SU-DHL-6 (cell line): ENCODE measurements at regions not wholly inside any gene's neighbourhood (a gene's known extent, or its start where the extent isn't known, plus 50 kb on each side); places are given as distances from the start of the nearest gene placed in this dataset.

ENCODE experiments used
- EZH2phosphoT487 ChIP-seq: fragments of 200-600 bp; sonication (generic), shearing (Covaris generic); conservative IDR thresholded peaks from 2 replicates; pipeline ENCODE4 v1.6.1; 2018; ENCODE audit warnings: mild to moderate bottlenecking, antibody characterized with exemption, low read length, moderate library complexity, mixed read lengths
- TF ChIP-seq, protein P1 (sequence below): fragments of 200-600 bp; sonication (generic); IDR thresholded peaks from one replicate; pipeline ENCODE4 v1.5.1; 2017; ENCODE audit warnings: antibody characterized with exemption, mild to moderate bottlenecking, low read length, moderate library complexity; ENCODE audit not compliant: insufficient read depth, poor library complexity, severe bottlenecking

GRCh38 chr4:128587382-128587781, 222.1 kb upstream of the JADE1 start:
- TF ChIP-seq, protein P1, sequence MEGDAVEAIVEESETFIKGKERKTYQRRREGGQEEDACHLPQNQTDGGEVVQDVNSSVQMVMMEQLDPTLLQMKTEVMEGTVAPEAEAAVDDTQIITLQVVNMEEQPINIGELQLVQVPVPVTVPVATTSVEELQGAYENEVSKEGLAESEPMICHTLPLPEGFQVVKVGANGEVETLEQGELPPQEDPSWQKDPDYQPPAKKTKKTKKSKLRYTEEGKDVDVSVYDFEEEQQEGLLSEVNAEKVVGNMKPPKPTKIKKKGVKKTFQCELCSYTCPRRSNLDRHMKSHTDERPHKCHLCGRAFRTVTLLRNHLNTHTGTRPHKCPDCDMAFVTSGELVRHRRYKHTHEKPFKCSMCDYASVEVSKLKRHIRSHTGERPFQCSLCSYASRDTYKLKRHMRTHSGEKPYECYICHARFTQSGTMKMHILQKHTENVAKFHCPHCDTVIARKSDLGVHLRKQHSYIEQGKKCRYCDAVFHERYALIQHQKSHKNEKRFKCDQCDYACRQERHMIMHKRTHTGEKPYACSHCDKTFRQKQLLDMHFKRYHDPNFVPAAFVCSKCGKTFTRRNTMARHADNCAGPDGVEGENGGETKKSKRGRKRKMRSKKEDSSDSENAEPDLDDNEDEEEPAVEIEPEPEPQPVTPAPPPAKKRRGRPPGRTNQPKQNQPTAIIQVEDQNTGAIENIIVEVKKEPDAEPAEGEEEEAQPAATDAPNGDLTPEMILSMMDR, result no peak
- TF ChIP-seq EZH2phosphoT487, result no peak
